Trophoblast cell (in vitro differentiated cells and primary cell): ENCODE measurements at regions not wholly inside any gene's neighbourhood (a gene's known extent, or its start where the extent isn't known, plus 50 kb on each side); places are given as distances from the start of the nearest gene placed in this dataset.

Source experiments
- DNase-seq, 2 donors: peaks; one replicate each; pipeline ENCODE4 v3.0.0-alpha.2; 2016
- H2AFZ ChIP-seq: 2 replicates; pipeline ENCODE4 v1.6.1; 2013; ENCODE audit warnings: low read length, moderate library complexity, mild to moderate bottlenecking; ENCODE audit not compliant: insufficient read depth, poor library complexity
- H2AK5ac ChIP-seq: 2 replicates; pipeline ENCODE4 v1.6.1; 2013; ENCODE audit warnings: mild to moderate bottlenecking, low read length
- H2BK120ac ChIP-seq: 2 replicates; pipeline ENCODE4 v1.6.1; 2013; ENCODE audit warnings: low read length, mild to moderate bottlenecking, moderate library complexity; ENCODE audit not compliant: insufficient read depth, poor library complexity
- H2BK12ac ChIP-seq: 2 replicates; pipeline ENCODE4 v1.6.1; 2013; ENCODE audit warnings: mild to moderate bottlenecking, low read length, moderate library complexity
- H2BK5ac ChIP-seq: 2 replicates; pipeline ENCODE4 v1.6.1; 2013; ENCODE audit warnings: low read length, low read depth, moderate library complexity, mild to moderate bottlenecking; ENCODE audit not compliant: poor library complexity
- H3K14ac ChIP-seq: 2 replicates; pipeline ENCODE4 v1.6.1; 2013; ENCODE audit warnings: mild to moderate bottlenecking, low read length
- H3K18ac ChIP-seq: 2 replicates; pipeline ENCODE4 v1.6.1; 2013; ENCODE audit warnings: mild to moderate bottlenecking, low read length
- H3K23ac ChIP-seq: 2 replicates; pipeline ENCODE4 v1.6.1; 2013; ENCODE audit warnings: low read length
- H3K27ac ChIP-seq: 2 replicates; pipeline ENCODE4 v1.5.1; 2013; ENCODE audit warnings: low read depth, mild to moderate bottlenecking, inconsistent platforms, low read length, moderate library complexity
- H3K27me3 ChIP-seq: 2 replicates; pipeline ENCODE4 v1.6.1; 2013; ENCODE audit warnings: inconsistent platforms, mild to moderate bottlenecking, low read length, moderate library complexity; ENCODE audit not compliant: insufficient read depth
- H3K36me3 ChIP-seq, 2 experiments: 1 replicate in 1 of 2; 2 replicates in 1 of 2; pipeline ENCODE4 v1.6.1; 2013; ENCODE audit warnings: low read length in 2 of 2, mild to moderate bottlenecking in 2 of 2, moderate library complexity in 1 of 2; ENCODE audit not compliant: insufficient read depth in 2 of 2, control insufficient read depth in 1 of 2
- H3K4ac ChIP-seq: 2 replicates; pipeline ENCODE4 v1.6.1; 2013; ENCODE audit warnings: low read depth, mild to moderate bottlenecking, low read length, moderate library complexity
- H3K4me1 ChIP-seq, 2 experiments: 1 replicate in 1 of 2; 2 replicates in 1 of 2; pipeline ENCODE4 v1.6.1; 2013; ENCODE audit warnings: low read length in 2 of 2, mild to moderate bottlenecking in 2 of 2, moderate library complexity in 1 of 2; ENCODE audit not compliant: insufficient read depth in 2 of 2, control insufficient read depth in 1 of 2
- H3K4me2 ChIP-seq: 2 replicates; pipeline ENCODE4 v1.6.1; 2013; ENCODE audit warnings: inconsistent platforms, mild to moderate bottlenecking, low read length, moderate library complexity
- H3K4me3 ChIP-seq: 2 replicates; pipeline ENCODE4 v1.5.1; 2013; ENCODE audit warnings: mild to moderate bottlenecking, low read depth, low read length, inconsistent platforms
- H3K79me1 ChIP-seq: one replicate; pipeline ENCODE4 v1.6.1; 2013; ENCODE audit warnings: low read length
- H3K79me2 ChIP-seq: 2 replicates; pipeline ENCODE4 v1.6.1; 2013; ENCODE audit warnings: low read length, mild to moderate bottlenecking; ENCODE audit not compliant: control insufficient read depth, insufficient read depth, poor library complexity
- H3K9ac ChIP-seq: 2 replicates; pipeline ENCODE4 v1.6.1; 2013; ENCODE audit warnings: mild to moderate bottlenecking, low read length
- H3K9me3 ChIP-seq: 2 replicates; pipeline ENCODE4 v1.6.1; 2013; ENCODE audit warnings: low read depth, mild to moderate bottlenecking, control low read depth, inconsistent platforms, low read length; ENCODE audit not compliant: insufficient read depth
- H4K12ac ChIP-seq: 2 replicates; pipeline ENCODE4 v1.6.1; 2013; ENCODE audit warnings: low read depth, mild to moderate bottlenecking, low read length, moderate library complexity
- H4K8ac ChIP-seq: 2 replicates; pipeline ENCODE4 v1.6.1; 2013; ENCODE audit warnings: low read depth, mild to moderate bottlenecking, low read length, moderate library complexity
- H4K91ac ChIP-seq: one replicate; pipeline ENCODE4 v1.6.1; 2013; ENCODE audit warnings: low read depth, mild to moderate bottlenecking, low read length, moderate library complexity
- WGBS: extraction: QIAGEN DNeasy Blood & Tissue Kit; methylation state at CpG from one replicate; pipeline ENCODE4 v1.1.7; 2013; ENCODE audit warnings: missing lambda C conversion rate; ENCODE audit not compliant: insufficient read length, insufficient coverage; ENCODE audit errors: extremely low coverage; 5-methylcytosine and 5-hydroxymethylcytosine counted together

- H2AFZ ChIP-seq, result no peak overlapping the region
- H3K4me1 ChIP-seq, result no peaks in the 10 kb centered on the region
- no peak overlapping the region for H3K23ac ChIP-seq
- no peak overlapping the region for H3K18ac ChIP-seq
- no peaks in the 10 kb centered on the region for H3K9me3 ChIP-seq
- DNase-seq, result no peak
- no peak overlapping the region for H3K14ac ChIP-seq
- H3K27ac ChIP-seq, result no peak overlapping the region
- no peak overlapping the region for H2BK12ac ChIP-seq
- no peaks in the 10 kb centered on the region for H3K79me1 ChIP-seq
- H2BK5ac ChIP-seq, result no peak overlapping the region
- no peaks in the 10 kb centered on the region for H3K79me2 ChIP-seq
- H4K12ac ChIP-seq, result no peak overlapping the region
- no peak overlapping the region for H3K4me2 ChIP-seq
- H3K9ac ChIP-seq, result no peak overlapping the region
- no peaks in the 10 kb centered on the region for H3K27me3 ChIP-seq
- H4K8ac ChIP-seq, result no peak overlapping the region
- WGBS, result no CpG with 5 or more reads among the region's 5 CpGs
- no peak overlapping the region for H3K4me3 ChIP-seq
- H3K36me3 ChIP-seq, result no peaks in the 10 kb centered on the region
- H4K91ac ChIP-seq, result no peak overlapping the region
- no peak overlapping the region for H3K4ac ChIP-seq
- no peak overlapping the region for H2BK120ac ChIP-seq
- no peak overlapping the region for H2AK5ac ChIP-seq
Measured at GRCh38 chr22:49199224-49199623, 628.4 kb downstream of the BRD1 start.

GRCh38 chr22:49198705-49199084 is 629.0 kb downstream of the BRD1 start:
- H2BK12ac ChIP-seq, result no peak overlapping the region
- no peak overlapping the region for H3K18ac ChIP-seq
- H3K36me3 ChIP-seq, result no peaks in the 10 kb centered on the region
- no peak overlapping the region for H3K9ac ChIP-seq
- H4K8ac ChIP-seq, result no peak overlapping the region
- H3K9me3 ChIP-seq, result no peaks in the 10 kb centered on the region
- H2BK5ac ChIP-seq, result no peak overlapping the region
- H3K79me2 ChIP-seq, result no peaks in the 10 kb centered on the region
- no peaks in the 10 kb centered on the region for H3K4me1 ChIP-seq
- no peaks in the 10 kb centered on the region for H3K79me1 ChIP-seq
- no peak overlapping the region for H3K4ac ChIP-seq
- no peak overlapping the region for H3K4me3 ChIP-seq
- no peak overlapping the region for H3K27ac ChIP-seq
- H2AFZ ChIP-seq, result no peak overlapping the region
- no peaks in the 10 kb centered on the region for H3K27me3 ChIP-seq
- H2BK120ac ChIP-seq, result no peak overlapping the region
- DNase-seq, result no peak
- H4K91ac ChIP-seq, result no peak overlapping the region
- H3K23ac ChIP-seq, result no peak overlapping the region
- H3K14ac ChIP-seq, result no peak overlapping the region
- no peak overlapping the region for H2AK5ac ChIP-seq
- no peak overlapping the region for H3K4me2 ChIP-seq
- no CpG with 5 or more reads among the region's 6 CpGs for WGBS
- no peak overlapping the region for H4K12ac ChIP-seq

- no peak overlapping the region for H3K18ac ChIP-seq
- H3K36me3 ChIP-seq, result no peaks in the 10 kb centered on the region
Measured at GRCh38 chr22:49197986-49198704, 629.5 kb downstream of the BRD1 start.

GRCh38 chr22:49197505-49197904 is 630.2 kb downstream of the BRD1 start:
- Histone ChIP-seq H4K12ac (no peak overlapping the region), H2BK5ac (no peak overlapping the region), H2BK120ac (no peak overlapping the region), H3K4me3 (no peak overlapping the region), H3K9me3 (peaks cover 4% of the 10 kb centered on the region), H3K9ac (no peak overlapping the region), H3K27me3 (no peaks in the 10 kb centered on the region), H2AFZ (no peak overlapping the region), H3K14ac (no peak overlapping the region), H4K8ac (no peak overlapping the region), H3K79me2 (no peaks in the 10 kb centered on the region), H3K4ac (no peak overlapping the region), H3K18ac (no peak overlapping the region), H3K23ac (no peak overlapping the region), H2BK12ac (no peak overlapping the region), H3K4me2 (no peak overlapping the region), H3K79me1 (no peaks in the 10 kb centered on the region), H2AK5ac (no peak overlapping the region), H3K4me1 (no peaks in the 10 kb centered on the region), H3K27ac (no peak overlapping the region), H4K91ac (no peak overlapping the region), H3K36me3 (no peaks in the 10 kb centered on the region)
- no peak for DNase-seq
- WGBS, result no CpG with 5 or more reads among the region's 16 CpGs

More at GRCh38 chr22:49197986-49198704, 629.5 kb downstream of the BRD1 start:
- Histone ChIP-seq H2BK12ac (no peak overlapping the region), H3K4me3 (no peak overlapping the region), H3K14ac (no peak overlapping the region), H3K79me1 (no peaks in the 10 kb centered on the region), H2BK5ac (no peak overlapping the region), H3K27ac (no peak overlapping the region), H2BK120ac (no peak overlapping the region), H3K23ac (no peak overlapping the region), H3K4ac (no peak overlapping the region), H4K12ac (no peak overlapping the region), H4K91ac (no peak overlapping the region), H4K8ac (no peak overlapping the region), H3K79me2 (no peaks in the 10 kb centered on the region), H3K9me3 (peaks cover 3% of the 10 kb centered on the region), H2AK5ac (no peak overlapping the region), H3K4me2 (no peak overlapping the region), H3K9ac (no peak overlapping the region), H3K4me1 (no peaks in the 10 kb centered on the region), H2AFZ (no peak overlapping the region), H3K27me3 (no peaks in the 10 kb centered on the region)
- no peak for DNase-seq
- no CpG with 5 or more reads among the region's 20 CpGs for WGBS
